ENCODE measurements at regions not wholly inside any gene's neighbourhood (a gene's known extent, or its start where the extent isn't known, plus 50 kb on each side); places are given as distances from the start of the nearest gene placed in this dataset.

- DNase-seq = no peak
- Histone ChIP-seq H3K36me3 (ENCODE audit: insufficient read depth, low read length) (no peaks in the 10 kb centered on the region), H3K4me1 (ENCODE audit: insufficient read depth, low read length) (no peaks in the 10 kb centered on the region), H3K9me3 (ENCODE audit: control insufficient read depth in 1 of 2, low read length in 2 of 2) (no peaks in the 10 kb centered on the region), H3K27ac (ENCODE audit: low read depth, low read length) (no peak overlapping the region), H3K4me3 (ENCODE audit: low read length in 2 of 2) (no peak overlapping the region), H3K27me3 (ENCODE audit: insufficient read depth, low read length) (no peaks in the 10 kb centered on the region)
- ChIA-PET CTCF (ENCODE audit: partially characterized antibody) (no interaction called here), POLR2A (ENCODE audit: partially characterized antibody) (no interaction called here)
- intact Hi-C loops (cut with micrococcal nuclease) = no loop called here
- H3K27me3 Mint-ChIP-seq = no peaks in the 10 kb centered on the region
- H3K9me3 Mint-ChIP-seq = peaks cover 0 to 20% (median 14%) of the 10 kb centered on the region in 8 donors
- H3K4me1 Mint-ChIP-seq = no peaks in the 10 kb centered on the region
- H3K27ac Mint-ChIP-seq = no peak overlapping the region
- H3K4me3 Mint-ChIP-seq = no peak overlapping the region
- no peaks in the 10 kb centered on the region for H3K36me3 Mint-ChIP-seq
Measured at GRCh38 chr14:80446356-80446755, 235.1 kb upstream of the DIO2 start.

- no peak overlapping the region for H3K27ac Mint-ChIP-seq
- no peak for DNase-seq
- H3K4me1 Mint-ChIP-seq = no peaks in the 10 kb centered on the region
- ChIA-PET CTCF (ENCODE audit: partially characterized antibody) (no interaction called here), POLR2A (ENCODE audit: partially characterized antibody) (no interaction called here)
- H3K36me3 Mint-ChIP-seq = no peaks in the 10 kb centered on the region
- H3K27me3 ChIP-seq (ENCODE audit: insufficient read depth, low read length) = no peaks in the 10 kb centered on the region
- no peaks in the 10 kb centered on the region for H3K9me3 ChIP-seq (ENCODE audit: control insufficient read depth in 1 of 2, low read length in 2 of 2)
- no peak overlapping the region for H3K27ac ChIP-seq (ENCODE audit: low read depth, low read length)
- no peaks in the 10 kb centered on the region for H3K27me3 Mint-ChIP-seq
- no peaks in the 10 kb centered on the region for H3K4me1 ChIP-seq (ENCODE audit: insufficient read depth, low read length)
- no peaks in the 10 kb centered on the region for H3K36me3 ChIP-seq (ENCODE audit: insufficient read depth, low read length)
- H3K4me3 ChIP-seq (ENCODE audit: low read length in 2 of 2) = no peak overlapping the region
- no peak overlapping the region for H3K4me3 Mint-ChIP-seq
- H3K9me3 Mint-ChIP-seq = peaks cover 0 to 14% (median 10%) of the 10 kb centered on the region in 8 donors
- intact Hi-C loops (cut with micrococcal nuclease) = no loop called here
Measured at GRCh38 chr14:80445605-80446004, 234.3 kb upstream of the DIO2 start.

- H3K9me3 ChIP-seq (ENCODE audit: control insufficient read depth in 1 of 2, low read length in 2 of 2) = no peaks in the 10 kb centered on the region
- H3K4me1 ChIP-seq (ENCODE audit: insufficient read depth, low read length) = no peaks in the 10 kb centered on the region
- Mint-ChIP-seq H3K36me3 (no peaks in the 10 kb centered on the region), H3K27me3 (no peaks in the 10 kb centered on the region), H3K4me1 (no peaks in the 10 kb centered on the region), H3K4me3 (no peak overlapping the region), H3K9me3 (peaks cover 4 to 37% (median 11%) of the 10 kb centered on the region in 8 donors), H3K27ac (no peak overlapping the region)
- ChIA-PET POLR2A (ENCODE audit: partially characterized antibody) (no interaction called here), CTCF (ENCODE audit: partially characterized antibody) (no interaction called here)
- intact Hi-C loops (cut with micrococcal nuclease) = no loop called here
- no peaks in the 10 kb centered on the region for H3K27me3 ChIP-seq (ENCODE audit: insufficient read depth, low read length)
- H3K36me3 ChIP-seq (ENCODE audit: insufficient read depth, low read length) = no peaks in the 10 kb centered on the region
- H3K27ac ChIP-seq (ENCODE audit: low read depth, low read length) = no peak overlapping the region
- H3K4me3 ChIP-seq (ENCODE audit: low read length in 2 of 2) = no peak overlapping the region
- no peak for DNase-seq
Measured at GRCh38 chr14:80434574-80435321, 223.4 kb upstream of the DIO2 start.

GRCh38 chr14:80433811-80434210 is 222.5 kb upstream of the DIO2 start:
- Histone ChIP-seq H3K36me3 (ENCODE audit: insufficient read depth, low read length) (no peaks in the 10 kb centered on the region), H3K4me1 (ENCODE audit: insufficient read depth, low read length) (no peaks in the 10 kb centered on the region), H3K9me3 (ENCODE audit: control insufficient read depth in 1 of 2, low read length in 2 of 2) (no peaks in the 10 kb centered on the region), H3K4me3 (ENCODE audit: low read length in 2 of 2) (no peak overlapping the region), H3K27me3 (ENCODE audit: insufficient read depth, low read length) (no peaks in the 10 kb centered on the region), H3K27ac (ENCODE audit: low read depth, low read length) (no peak overlapping the region)
- H3K4me3 Mint-ChIP-seq = no peak overlapping the region
- ChIA-PET CTCF (ENCODE audit: partially characterized antibody) (no interaction called here), POLR2A (ENCODE audit: partially characterized antibody) (no interaction called here)
- no peaks in the 10 kb centered on the region for H3K27me3 Mint-ChIP-seq
- peaks cover 0 to 30% (median 5%) of the 10 kb centered on the region in 8 donors for H3K9me3 Mint-ChIP-seq
- no peak for DNase-seq
- no peak overlapping the region for H3K27ac Mint-ChIP-seq
- no peaks in the 10 kb centered on the region for H3K36me3 Mint-ChIP-seq
- intact Hi-C loops (cut with micrococcal nuclease) = no loop called here
- no peaks in the 10 kb centered on the region for H3K4me1 Mint-ChIP-seq

DNA sequence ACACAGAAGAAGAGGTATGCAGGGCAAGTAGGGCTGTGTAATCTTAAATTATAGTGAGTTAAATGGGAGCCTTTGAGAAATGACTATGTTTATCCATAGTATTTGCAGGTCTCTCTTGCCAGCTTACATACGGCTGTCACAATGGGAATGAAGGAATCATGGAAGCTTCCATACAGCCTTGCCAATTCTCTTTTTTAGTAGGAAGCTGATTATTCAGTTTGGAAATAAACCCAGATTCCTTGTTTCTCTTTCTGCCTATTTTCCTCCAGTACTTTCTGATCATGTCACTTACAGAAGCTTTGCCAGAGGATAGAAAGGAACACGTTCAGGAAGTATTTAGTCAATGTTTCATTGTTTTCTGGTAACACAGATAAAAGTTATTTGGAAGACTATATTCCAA is 217.4 kb upstream of the DIO2 start:
- intact Hi-C loops (cut with micrococcal nuclease) = no loop called here
- Histone ChIP-seq H3K9me3 (ENCODE audit: control insufficient read depth in 1 of 2, low read length in 2 of 2) (no peaks in the 10 kb centered on the region), H3K27ac (ENCODE audit: low read depth, low read length) (no peak overlapping the region), H3K4me1 (ENCODE audit: insufficient read depth, low read length) (no peaks in the 10 kb centered on the region), H3K27me3 (ENCODE audit: insufficient read depth, low read length) (no peaks in the 10 kb centered on the region), H3K4me3 (ENCODE audit: low read length in 2 of 2) (no peak overlapping the region), H3K36me3 (ENCODE audit: insufficient read depth, low read length) (no peaks in the 10 kb centered on the region)
- H3K4me1 Mint-ChIP-seq = no peaks in the 10 kb centered on the region
- no peaks in the 10 kb centered on the region for H3K27me3 Mint-ChIP-seq
- CTCF ChIA-PET (ENCODE audit: partially characterized antibody) = no interaction called here
- POLR2A ChIA-PET (ENCODE audit: partially characterized antibody) = no interaction called here
- H3K27ac Mint-ChIP-seq = no peak overlapping the region
- H3K36me3 Mint-ChIP-seq = no peaks in the 10 kb centered on the region
- H3K4me3 Mint-ChIP-seq = no peak overlapping the region
- DNase-seq = no peak
- H3K9me3 Mint-ChIP-seq = peaks cover 0 to 2% (median under 1%) of the 10 kb centered on the region in 8 donors

GRCh38 chr14:80428171-80428570 is 216.9 kb upstream of the DIO2 start:
- ChIA-PET CTCF (ENCODE audit: partially characterized antibody) (no interaction called here), POLR2A (ENCODE audit: partially characterized antibody) (no interaction called here)
- no peak for DNase-seq
- H3K9me3 ChIP-seq (ENCODE audit: control insufficient read depth in 1 of 2, low read length in 2 of 2) = no peaks in the 10 kb centered on the region
- H3K27ac ChIP-seq (ENCODE audit: low read depth, low read length) = no peak overlapping the region
- H3K36me3 ChIP-seq (ENCODE audit: insufficient read depth, low read length) = no peaks in the 10 kb centered on the region
- H3K4me1 ChIP-seq (ENCODE audit: insufficient read depth, low read length) = no peaks in the 10 kb centered on the region
- peaks cover 0 to 2% (median 0%) of the 10 kb centered on the region in 8 donors for H3K9me3 Mint-ChIP-seq
- H3K27me3 Mint-ChIP-seq = no peaks in the 10 kb centered on the region
- no peaks in the 10 kb centered on the region for H3K27me3 ChIP-seq (ENCODE audit: insufficient read depth, low read length)
- no peak overlapping the region for H3K27ac Mint-ChIP-seq
- H3K36me3 Mint-ChIP-seq = no peaks in the 10 kb centered on the region
- no peak overlapping the region for H3K4me3 ChIP-seq (ENCODE audit: low read length in 2 of 2)
- intact Hi-C loops (cut with micrococcal nuclease) = no loop called here
- no peak overlapping the region for H3K4me3 Mint-ChIP-seq
- H3K4me1 Mint-ChIP-seq = no peaks in the 10 kb centered on the region

- Histone ChIP-seq H3K4me1 (ENCODE audit: insufficient read depth, low read length) (no peaks in the 10 kb centered on the region), H3K36me3 (ENCODE audit: insufficient read depth, low read length) (no peaks in the 10 kb centered on the region), H3K4me3 (ENCODE audit: low read length in 2 of 2) (no peak overlapping the region), H3K27me3 (ENCODE audit: insufficient read depth, low read length) (no peaks in the 10 kb centered on the region), H3K9me3 (ENCODE audit: control insufficient read depth in 1 of 2, low read length in 2 of 2) (no peaks in the 10 kb centered on the region), H3K27ac (ENCODE audit: low read depth, low read length) (no peak overlapping the region)
- DNase-seq = no peak
- H3K4me3 Mint-ChIP-seq = no peak overlapping the region
- ChIA-PET CTCF (ENCODE audit: partially characterized antibody) (no interaction called here), POLR2A (ENCODE audit: partially characterized antibody) (no interaction called here)
- no peaks in the 10 kb centered on the region for H3K36me3 Mint-ChIP-seq
- intact Hi-C loops (cut with micrococcal nuclease) = no loop called here
- no peaks in the 10 kb centered on the region for H3K27me3 Mint-ChIP-seq
- no peak overlapping the region for H3K27ac Mint-ChIP-seq
- H3K9me3 Mint-ChIP-seq = peaks cover 0 to 2% (median 0%) of the 10 kb centered on the region in 8 donors
- no peaks in the 10 kb centered on the region for H3K4me1 Mint-ChIP-seq
Measured at GRCh38 chr14:80427101-80427500, 215.8 kb upstream of the DIO2 start.

- Mint-ChIP-seq H3K4me1 (no peaks in the 10 kb centered on the region), H3K27me3 (no peaks in the 10 kb centered on the region), H3K27ac (no peak overlapping the region), H3K36me3 (no peaks in the 10 kb centered on the region), H3K4me3 (no peak overlapping the region), H3K9me3 (peaks cover 0 to 2% (median 0%) of the 10 kb centered on the region in 8 donors)
- H3K9me3 ChIP-seq (ENCODE audit: control insufficient read depth in 1 of 2, low read length in 2 of 2) = no peaks in the 10 kb centered on the region
- H3K27ac ChIP-seq (ENCODE audit: low read depth, low read length) = no peak overlapping the region
- H3K36me3 ChIP-seq (ENCODE audit: insufficient read depth, low read length) = no peaks in the 10 kb centered on the region
- no peak for DNase-seq
- H3K27me3 ChIP-seq (ENCODE audit: insufficient read depth, low read length) = no peaks in the 10 kb centered on the region
- intact Hi-C loops (cut with micrococcal nuclease) = no loop called here
- H3K4me1 ChIP-seq (ENCODE audit: insufficient read depth, low read length) = no peaks in the 10 kb centered on the region
- ChIA-PET CTCF (ENCODE audit: partially characterized antibody) (no interaction called here), POLR2A (ENCODE audit: partially characterized antibody) (no interaction called here)
- H3K4me3 ChIP-seq (ENCODE audit: low read length in 2 of 2) = no peak overlapping the region
Measured at GRCh38 chr14:80426683-80427082, 215.4 kb upstream of the DIO2 start.

Measured in CD4-positive, alpha-beta memory T cell (primary cell).